OCI-LY1 (cell line): ENCODE measurements at regions not wholly inside any gene's neighbourhood (a gene's known extent, or its start where the extent isn't known, plus 50 kb on each side); places are given as distances from the start of the nearest gene placed in this dataset.

Source experiments
- CTCF ChIP-seq: fragments of 200-600 bp; sonication (generic), shearing (Covaris generic); IDR thresholded peaks from 2 replicates; pipeline ENCODE4 v1.5.1; 2017; ENCODE audit warnings: mild to moderate bottlenecking, antibody characterized with exemption, low read length, moderate library complexity, mixed read lengths
- EZH2 ChIP-seq: fragments of 200-600 bp; sonication (generic), shearing (Covaris generic); IDR thresholded peaks from 2 replicates; pipeline ENCODE4 v1.8.0; 2017; ENCODE audit warnings: borderline replicate concordance, mixed run types, mild to moderate bottlenecking, antibody characterized with exemption, low read length, moderate library complexity, mixed read lengths

GRCh38 chr14:34256223-34256622 lies 205.8 kb downstream of the SPTSSA start:
- TF ChIP-seq CTCF (no peak), EZH2 (no peak)
